ENCODE measurements at regions not wholly inside any gene's neighbourhood (a gene's known extent, or its start where the extent isn't known, plus 50 kb on each side); places are given as distances from the start of the nearest gene placed in this dataset.
A peak's percentile ranks its signal among the peaks of the same experiment; 100 is the strongest.

- intact Hi-C loops (cut with micrococcal nuclease) = no loop called here
- DNase-seq = no peak
- H3K9me3 Mint-ChIP-seq = peaks cover 0 to 2% (median 0%) of the 10 kb centered on the region in 7 donors
- no peaks in the 10 kb centered on the region for H3K36me3 Mint-ChIP-seq
- no peak overlapping the region for H3K4me3 Mint-ChIP-seq
- no peaks in the 10 kb centered on the region for H3K27me3 Mint-ChIP-seq (ENCODE audit: low read depth in 3 of 3)
- H3K4me1 Mint-ChIP-seq = no peaks in the 10 kb centered on the region
- no peak overlapping the region for H3K27ac Mint-ChIP-seq
- no peaks in the 10 kb centered on the region for H3K9me3 ChIP-seq (replicated peaks in 1 of 2; ENCODE audit: control insufficient read depth in 1 of 2, insufficient read depth in 1 of 2, low read length in 2 of 2)
- no peak overlapping the region for H3K9ac ChIP-seq (ENCODE audit: insufficient read depth, low read length, poor library complexity, severe bottlenecking)
- H3K79me2 ChIP-seq (ENCODE audit: insufficient read depth, low read length) = no peaks in the 10 kb centered on the region
- no peaks in the 10 kb centered on the region for H3K27me3 ChIP-seq (ENCODE audit: control insufficient read depth in 2 of 2, insufficient read depth in 2 of 2, low read length in 2 of 2)
- H3K4me2 ChIP-seq (replicated peaks; ENCODE audit: extremely low read depth, low read length, poor library complexity, severe bottlenecking) = no peak overlapping the region
- H3K36me3 ChIP-seq (replicated peaks in 1 of 2; ENCODE audit: control insufficient read depth in 1 of 2, insufficient read depth in 2 of 2, low read length in 2 of 2) = no peaks in the 10 kb centered on the region
- no CpG with 5 or more reads among the region's 3 CpGs for WGBS (ENCODE audit: insufficient coverage)
- TF ChIP-seq, protein P1, sequence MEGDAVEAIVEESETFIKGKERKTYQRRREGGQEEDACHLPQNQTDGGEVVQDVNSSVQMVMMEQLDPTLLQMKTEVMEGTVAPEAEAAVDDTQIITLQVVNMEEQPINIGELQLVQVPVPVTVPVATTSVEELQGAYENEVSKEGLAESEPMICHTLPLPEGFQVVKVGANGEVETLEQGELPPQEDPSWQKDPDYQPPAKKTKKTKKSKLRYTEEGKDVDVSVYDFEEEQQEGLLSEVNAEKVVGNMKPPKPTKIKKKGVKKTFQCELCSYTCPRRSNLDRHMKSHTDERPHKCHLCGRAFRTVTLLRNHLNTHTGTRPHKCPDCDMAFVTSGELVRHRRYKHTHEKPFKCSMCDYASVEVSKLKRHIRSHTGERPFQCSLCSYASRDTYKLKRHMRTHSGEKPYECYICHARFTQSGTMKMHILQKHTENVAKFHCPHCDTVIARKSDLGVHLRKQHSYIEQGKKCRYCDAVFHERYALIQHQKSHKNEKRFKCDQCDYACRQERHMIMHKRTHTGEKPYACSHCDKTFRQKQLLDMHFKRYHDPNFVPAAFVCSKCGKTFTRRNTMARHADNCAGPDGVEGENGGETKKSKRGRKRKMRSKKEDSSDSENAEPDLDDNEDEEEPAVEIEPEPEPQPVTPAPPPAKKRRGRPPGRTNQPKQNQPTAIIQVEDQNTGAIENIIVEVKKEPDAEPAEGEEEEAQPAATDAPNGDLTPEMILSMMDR (IDR thresholded peaks at IDR 0.05) = no peak
- H4K20me1 ChIP-seq (ENCODE audit: insufficient read depth, low read length) = no peaks in the 10 kb centered on the region
- no peak overlapping the region for H3K4me3 ChIP-seq (replicated peaks in 1 of 3; ENCODE audit: low read depth in 2 of 3, low read length in 3 of 3)
- no peak overlapping the region for H3K27ac ChIP-seq (ENCODE audit: low read depth in 1 of 2, low read length in 2 of 2)
- no peak overlapping the region for H2AFZ ChIP-seq (ENCODE audit: insufficient read depth, low read depth, low read length, poor library complexity, severe bottlenecking)
- no peaks in the 10 kb centered on the region for H3K4me1 ChIP-seq (ENCODE audit: control insufficient read depth in 1 of 2, insufficient read depth in 2 of 2, low read length in 2 of 2)
These were observed 662.2 kb upstream of the LRFN5 start for GRCh38 chr14:40944521-40944920.

DNA sequence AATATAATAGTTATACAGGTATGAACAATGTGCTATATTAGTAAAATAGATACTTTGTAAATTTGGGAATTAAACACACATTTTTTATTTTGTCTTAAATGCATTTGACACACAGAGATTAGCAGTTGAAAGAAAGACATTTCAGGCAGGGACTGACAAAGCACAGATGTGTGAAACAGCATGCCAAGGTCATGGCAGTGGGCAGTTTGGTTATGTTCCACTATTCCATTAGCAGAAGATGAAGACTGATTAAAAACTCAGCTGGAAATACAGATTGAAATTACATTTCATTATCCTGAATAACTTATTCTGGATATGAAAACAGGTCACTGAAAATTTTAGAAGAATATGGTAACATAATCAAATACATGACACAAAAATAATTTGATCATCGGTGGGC lies 669.8 kb upstream of the LRFN5 start:
- no peaks in the 10 kb centered on the region for H3K27me3 Mint-ChIP-seq (ENCODE audit: low read depth in 3 of 3)
- no peaks in the 10 kb centered on the region for H3K9me3 ChIP-seq (replicated peaks in 1 of 2; ENCODE audit: control insufficient read depth in 1 of 2, insufficient read depth in 1 of 2, low read length in 2 of 2)
- H3K79me2 ChIP-seq (ENCODE audit: insufficient read depth, low read length) = no peaks in the 10 kb centered on the region
- H3K4me2 ChIP-seq (replicated peaks; ENCODE audit: extremely low read depth, low read length, poor library complexity, severe bottlenecking) = no peak overlapping the region
- no peaks in the 10 kb centered on the region for H3K36me3 Mint-ChIP-seq
- no peak for DNase-seq
- WGBS (ENCODE audit: insufficient coverage) = no CpG with 5 or more reads among the region's 1 CpG
- no peak overlapping the region for H3K27ac ChIP-seq (ENCODE audit: low read depth in 1 of 2, low read length in 2 of 2)
- no peak overlapping the region for H2AFZ ChIP-seq (ENCODE audit: insufficient read depth, low read depth, low read length, poor library complexity, severe bottlenecking)
- no peaks in the 10 kb centered on the region for H3K4me1 ChIP-seq (ENCODE audit: control insufficient read depth in 1 of 2, insufficient read depth in 2 of 2, low read length in 2 of 2)
- intact Hi-C loops (cut with micrococcal nuclease) = no loop called here
- no peaks in the 10 kb centered on the region for H3K27me3 ChIP-seq (ENCODE audit: control insufficient read depth in 2 of 2, insufficient read depth in 2 of 2, low read length in 2 of 2)
- H3K4me3 ChIP-seq (replicated peaks in 1 of 3; ENCODE audit: low read depth in 2 of 3, low read length in 3 of 3) = no peak overlapping the region
- no peaks in the 10 kb centered on the region for H3K36me3 ChIP-seq (replicated peaks in 1 of 2; ENCODE audit: control insufficient read depth in 1 of 2, insufficient read depth in 2 of 2, low read length in 2 of 2)
- no peaks in the 10 kb centered on the region for H4K20me1 ChIP-seq (ENCODE audit: insufficient read depth, low read length)
- H3K4me1 Mint-ChIP-seq = no peaks in the 10 kb centered on the region
- H3K4me3 Mint-ChIP-seq = no peak overlapping the region
- H3K9me3 Mint-ChIP-seq = peaks cover 0 to 2% (median 0%) of the 10 kb centered on the region in 7 donors
- H3K27ac Mint-ChIP-seq = peak overlapping the region in 1 of 7 donors; percentile 63
- no peak overlapping the region for H3K9ac ChIP-seq (ENCODE audit: insufficient read depth, low read length, poor library complexity, severe bottlenecking)
- TF ChIP-seq, protein P1 (IDR thresholded peaks at IDR 0.05) = no peak
